GM12864 (cell line): ENCODE measurements at regions not wholly inside any gene's neighbourhood (a gene's known extent, or its start where the extent isn't known, plus 50 kb on each side); places are given as distances from the start of the nearest gene placed in this dataset.

Experiments used
- DNase-seq: peaks from one replicate; pipeline ENCODE4 v3.0.0-alpha.2; 2011; ENCODE audit warnings: low read depth
- H3K4me3 ChIP-seq: 2 replicates; pipeline ENCODE4 v1.5.1; 2011; ENCODE audit warnings: mild to moderate bottlenecking, low read depth, low read length, control low read depth
- CTCF ChIP-seq: IDR thresholded peaks from 2 replicates; pipeline ENCODE4 v1.5.1; 2011; ENCODE audit warnings: low read depth, mild to moderate bottlenecking, moderate library complexity, low read length, control low read depth, inconsistent platforms; ENCODE audit errors: missing control alignments

- TF ChIP-seq CTCF: no peak
- DNase-seq: no peak
- H3K4me3 ChIP-seq: no peak overlapping the region
Measured at GRCh38 chr20:23188377-23189169, 102.4 kb upstream of the CD93 start.

GRCh38 chr20:23187751-23188150 is 101.6 kb upstream of the CD93 start:
- TF ChIP-seq CTCF: no peak
- no peak for DNase-seq
- H3K4me3 ChIP-seq: no peak overlapping the region

- no peak overlapping the region for H3K4me3 ChIP-seq
- no peak for DNase-seq
- TF ChIP-seq CTCF: no peak
Measured at GRCh38 chr20:23186808-23187207, 100.7 kb upstream of the CD93 start.

- TF ChIP-seq CTCF: no peak
- no peak overlapping the region for H3K4me3 ChIP-seq
- no peak for DNase-seq
Measured at GRCh38 chr20:23180451-23180921, 94.4 kb upstream of the CD93 start.

- DNase-seq: no peak
- no peak for TF ChIP-seq CTCF
- no peak overlapping the region for H3K4me3 ChIP-seq
Measured at GRCh38 chr20:23179766-23180403, 93.8 kb upstream of the CD93 start.

- no peak for DNase-seq
- TF ChIP-seq CTCF: no peak
- H3K4me3 ChIP-seq: no peak overlapping the region
Measured at GRCh38 chr20:23178806-23179205, 92.7 kb upstream of the CD93 start.
